ENCODE measurements at regions not wholly inside any gene's neighbourhood (a gene's known extent, or its start where the extent isn't known, plus 50 kb on each side); places are given as distances from the start of the nearest gene placed in this dataset.

DNA sequence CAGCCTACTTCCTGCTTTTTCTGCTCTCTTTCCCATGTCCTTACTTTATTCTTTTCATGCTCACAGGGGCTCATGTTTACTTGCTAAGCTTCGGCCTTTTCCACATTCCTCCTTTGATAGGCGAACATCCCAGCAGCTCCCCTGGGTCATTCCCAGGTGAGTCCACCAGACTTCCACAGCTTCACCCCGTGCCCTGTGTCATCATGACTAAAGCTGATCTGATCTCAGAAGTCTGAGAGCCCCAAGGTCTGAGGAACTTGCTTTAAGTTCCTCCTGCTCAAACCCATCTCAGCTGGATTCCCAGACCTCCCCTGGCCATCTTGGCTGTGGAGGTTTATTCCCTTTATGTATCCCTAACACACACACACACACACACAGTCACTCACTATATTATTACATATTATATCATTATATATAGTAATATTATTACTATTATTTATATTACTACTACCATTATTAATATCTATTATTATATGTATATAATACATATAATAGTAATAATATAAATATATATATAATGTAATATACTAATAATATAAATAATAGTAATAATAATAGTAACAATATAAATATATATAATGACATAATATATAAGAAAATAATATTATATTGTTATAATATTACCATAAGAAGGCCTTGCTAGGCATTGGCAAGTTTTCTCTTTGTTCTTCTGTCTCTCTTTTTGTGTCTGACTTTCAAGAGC, 295.9 kb downstream of the PTEN start:
- no peak overlapping the region for H3K4me2 ChIP-seq (ENCODE audit: control insufficient read depth, insufficient read depth)
- SMC1A ChIA-PET (ENCODE audit: uncharacterized antibody, unreplicated experiment), result interaction anchor here (0.8 kb wide), 1 partner anchor 223 kb away, joined by 3 read pairs; no protein-coding TSS in a partner anchor
- no peak overlapping the region for H3K9ac ChIP-seq (ENCODE audit: control insufficient read depth, insufficient read depth, low read length)
- H3K79me2 ChIP-seq (ENCODE audit: control insufficient read depth, insufficient read depth, low read length), result no peaks in the 10 kb centered on the region
- RAD21 ChIA-PET (ENCODE audit: unreplicated experiment), result no interaction called here
- no peak overlapping the region for H3K27ac ChIP-seq (ENCODE audit: control insufficient read depth, insufficient read depth)
- intact Hi-C loops (cut with micrococcal nuclease; ENCODE audit: unreplicated experiment), result no loop called here
- CTCF ChIA-PET, result no interaction called here
- no peak overlapping the region for H2AFZ ChIP-seq (ENCODE audit: control insufficient read depth, low read depth, low read length)
- WGBS (ENCODE audit: insufficient coverage, insufficient replicate concordance, low lambda C conversion rate, missing lambda C conversion rate), result 45% methylated on average over 3 of the region's 3 CpGs
- POLR2A ChIA-PET, result no interaction called here
- no peaks in the 10 kb centered on the region; the same call in 2 of the 3 replicates for H3K9me3 ChIP-seq (replicated peaks; ENCODE audit: control insufficient read depth, insufficient read depth, low read length)
- DNase-seq (ENCODE audit: low read depth, low spot score), result no peak
- no TSS peak for BruUV-seq (replicated peaks)
- no peaks in the 10 kb centered on the region for H3K36me3 ChIP-seq (ENCODE audit: control insufficient read depth in 2 of 2, insufficient read depth in 2 of 2, low read length in 1 of 2)
- no peaks in the 10 kb centered on the region for H3K27me3 ChIP-seq (replicated peaks in 1 of 2; ENCODE audit: control insufficient read depth in 2 of 2, insufficient read depth in 2 of 2, low read length in 1 of 2)
- no peak overlapping the region for H3K4me3 ChIP-seq
- no peaks in the 10 kb centered on the region for H4K20me1 ChIP-seq (ENCODE audit: control insufficient read depth, insufficient read depth)
- in situ Hi-C loops (cut with MboI), result no loop called here
- no peak for ATAC-seq
- no peak for FAIRE-seq
- H3K4me1 ChIP-seq (ENCODE audit: control insufficient read depth, insufficient read depth, low read length), result peaks cover 5% of the 10 kb centered on the region; the same call in 1 of the 2 replicates
- no peak for TF ChIP-seq CEBPZ (IDR thresholded peaks at IDR 0.05; ENCODE audit: low read depth, low read length)
- no peak for TF ChIP-seq PAX5 (IDR thresholded peaks at IDR 0.05; ENCODE audit: borderline replicate concordance, low read depth, low read length)
- TF ChIP-seq BRCA1 (IDR thresholded peaks at IDR 0.05; ENCODE audit: low read depth, low read length), result no peak
- no peak for TF ChIP-seq ZBED1 (IDR thresholded peaks at IDR 0.05; ENCODE audit: borderline replicate concordance)
- no peak for TF ChIP-seq SIX5 (IDR thresholded peaks at IDR 0.05; ENCODE audit: low read depth, low read length, severe bottlenecking)
- TF ChIP-seq RBBP5 (conservative IDR thresholded peaks at IDR 0.05), result no peak
- TF ChIP-seq TCF7 (IDR thresholded peaks at IDR 0.05; ENCODE audit: borderline replicate concordance), result no peak
- TF ChIP-seq MEF2B (IDR thresholded peaks at IDR 0.05; ENCODE audit: partially characterized antibody, poor library complexity, severe bottlenecking), result no peak
- TF ChIP-seq SUPT20H (IDR thresholded peaks at IDR 0.05; ENCODE audit: borderline replicate concordance, control insufficient read depth, low read depth, low read length), result no peak
- TF ChIP-seq, protein P1, sequence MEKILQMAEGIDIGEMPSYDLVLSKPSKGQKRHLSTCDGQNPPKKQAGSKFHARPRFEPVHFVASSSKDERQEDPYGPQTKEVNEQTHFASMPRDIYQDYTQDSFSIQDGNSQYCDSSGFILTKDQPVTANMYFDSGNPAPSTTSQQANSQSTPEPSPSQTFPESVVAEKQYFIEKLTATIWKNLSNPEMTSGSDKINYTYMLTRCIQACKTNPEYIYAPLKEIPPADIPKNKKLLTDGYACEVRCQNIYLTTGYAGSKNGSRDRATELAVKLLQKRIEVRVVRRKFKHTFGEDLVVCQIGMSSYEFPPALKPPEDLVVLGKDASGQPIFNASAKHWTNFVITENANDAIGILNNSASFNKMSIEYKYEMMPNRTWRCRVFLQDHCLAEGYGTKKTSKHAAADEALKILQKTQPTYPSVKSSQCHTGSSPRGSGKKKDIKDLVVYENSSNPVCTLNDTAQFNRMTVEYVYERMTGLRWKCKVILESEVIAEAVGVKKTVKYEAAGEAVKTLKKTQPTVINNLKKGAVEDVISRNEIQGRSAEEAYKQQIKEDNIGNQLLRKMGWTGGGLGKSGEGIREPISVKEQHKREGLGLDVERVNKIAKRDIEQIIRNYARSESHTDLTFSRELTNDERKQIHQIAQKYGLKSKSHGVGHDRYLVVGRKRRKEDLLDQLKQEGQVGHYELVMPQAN (conservative IDR thresholded peaks at IDR 0.05), result no peak
- TF ChIP-seq DPF2 (IDR thresholded peaks at IDR 0.05), result no peak
- TF ChIP-seq SREBF1 (IDR thresholded peaks at IDR 0.05; ENCODE audit: low read length), result no peak
- no peak for TF ChIP-seq ATF7 (IDR thresholded peaks at IDR 0.05; ENCODE audit: low read depth)
- TF ChIP-seq ATF2 (IDR thresholded peaks at IDR 0.05; ENCODE audit: low read length), result no peak
- TF ChIP-seq RELB (IDR thresholded peaks at IDR 0.05; ENCODE audit: low read depth), result no peak
- no peak for TF ChIP-seq SREBF2 (IDR thresholded peaks at IDR 0.05; ENCODE audit: low read length)
- no peak for TF ChIP-seq RAD21 (IDR thresholded peaks at IDR 0.05; ENCODE audit: insufficient read depth, low read depth, low read length)
- no peak for TF ChIP-seq FOXM1 (IDR thresholded peaks at IDR 0.05; ENCODE audit: low read depth, low read length)

Measured in GM12878 (cell line).